ENCODE measurements at regions not wholly inside any gene's neighbourhood (a gene's known extent, or its start where the extent isn't known, plus 50 kb on each side); places are given as distances from the start of the nearest gene placed in this dataset.

DNA sequence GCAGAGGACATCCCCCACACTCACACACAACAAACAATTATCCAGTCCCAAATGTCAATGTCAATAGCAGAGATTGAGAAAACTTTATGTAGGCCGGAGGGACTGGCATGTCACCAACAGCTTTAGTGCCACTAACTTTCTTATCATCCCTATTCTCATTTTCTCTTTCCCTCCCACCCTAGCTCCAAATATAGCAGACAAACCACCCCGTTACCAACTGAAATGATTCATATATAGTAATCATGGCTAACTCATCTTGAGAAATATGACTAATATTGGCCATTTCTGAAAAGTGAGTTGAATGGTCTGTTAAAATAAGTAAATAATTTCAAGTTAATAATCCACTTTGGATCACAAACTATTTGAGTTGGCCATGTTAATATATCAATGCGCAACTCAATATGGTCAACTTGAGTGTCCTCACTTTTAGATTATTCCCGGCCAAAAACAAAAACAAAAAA, 242.1 kb upstream of the RND3 start:
- no peak for ATAC-seq
- no peak for TF ChIP-seq ZNF70 (CRISPR knock-in tag; IDR thresholded peaks at IDR 0.05)
- TF ChIP-seq TSHZ2 (CRISPR knock-in tag; IDR thresholded peaks at IDR 0.05) = no peak
- TF ChIP-seq, protein P1, sequence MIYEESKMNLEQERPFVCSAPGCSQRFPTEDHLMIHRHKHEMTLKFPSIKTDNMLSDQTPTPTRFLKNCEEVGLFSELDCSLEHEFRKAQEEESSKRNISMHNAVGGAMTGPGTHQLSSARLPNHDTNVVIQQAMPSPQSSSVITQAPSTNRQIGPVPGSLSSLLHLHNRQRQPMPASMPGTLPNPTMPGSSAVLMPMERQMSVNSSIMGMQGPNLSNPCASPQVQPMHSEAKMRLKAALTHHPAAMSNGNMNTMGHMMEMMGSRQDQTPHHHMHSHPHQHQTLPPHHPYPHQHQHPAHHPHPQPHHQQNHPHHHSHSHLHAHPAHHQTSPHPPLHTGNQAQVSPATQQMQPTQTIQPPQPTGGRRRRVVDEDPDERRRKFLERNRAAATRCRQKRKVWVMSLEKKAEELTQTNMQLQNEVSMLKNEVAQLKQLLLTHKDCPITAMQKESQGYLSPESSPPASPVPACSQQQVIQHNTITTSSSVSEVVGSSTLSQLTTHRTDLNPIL (CRISPR knock-in tag; IDR thresholded peaks at IDR 0.05; ENCODE audit: low read depth) = no peak
- TF ChIP-seq TCF4 (CRISPR knock-in tag; IDR thresholded peaks at IDR 0.05; ENCODE audit: borderline replicate concordance) = no peak
- TF ChIP-seq ZFP30 (CRISPR knock-in tag; IDR thresholded peaks at IDR 0.05) = no peak
- no peak for TF ChIP-seq CSDC2 (CRISPR knock-in tag; IDR thresholded peaks at IDR 0.05)
- no peak for TF ChIP-seq GLIS3 (CRISPR knock-in tag; IDR thresholded peaks at IDR 0.05)

DNA sequence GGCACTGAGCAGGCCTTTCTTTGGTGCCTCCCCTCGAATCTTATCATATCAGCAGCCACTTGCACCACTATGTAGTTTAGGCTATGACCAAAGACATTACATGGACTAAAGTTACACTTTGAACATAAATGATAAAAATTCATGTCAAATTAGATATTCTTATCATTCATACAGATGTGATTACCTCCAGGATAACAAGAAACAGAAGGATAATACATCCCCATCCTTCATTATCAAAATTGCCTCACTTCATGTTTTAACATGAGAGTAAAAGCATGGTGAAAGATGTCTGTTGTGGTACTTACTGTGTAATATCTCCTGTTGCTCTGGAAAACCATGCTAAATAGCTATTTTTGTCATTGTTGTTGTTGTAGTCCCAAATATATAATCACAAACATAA, 230.8 kb upstream of the RND3 start:
- ATAC-seq = no peak
- TF ChIP-seq TCF4 (CRISPR knock-in tag; IDR thresholded peaks at IDR 0.05; ENCODE audit: borderline replicate concordance) (peak; percentile 45; the same call in 1 of the 2 replicates), BACH2 (CRISPR knock-in tag; IDR thresholded peaks at IDR 0.05; ENCODE audit: borderline replicate concordance) (no peak)

DNA sequence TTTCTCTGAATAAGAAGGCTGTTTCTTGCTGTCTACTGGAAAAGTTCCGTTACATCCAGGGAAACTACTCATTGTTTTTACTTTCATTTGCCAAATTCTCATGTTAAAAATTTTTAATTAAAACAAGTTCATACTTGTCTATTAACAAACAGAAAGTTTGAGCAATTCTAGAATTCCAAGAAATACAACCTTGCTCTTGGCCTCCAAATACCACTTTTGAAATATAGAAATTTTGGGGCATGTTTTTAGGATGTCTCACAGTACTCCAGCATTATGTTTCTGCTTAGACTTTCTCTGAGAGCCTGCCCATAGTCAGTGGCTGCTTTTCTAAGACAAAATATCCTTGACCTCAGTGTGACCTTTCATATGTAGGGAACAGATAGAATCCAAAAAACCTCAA, 228.7 kb upstream of the RND3 start:
- TF ChIP-seq, protein P1 (CRISPR knock-in tag; IDR thresholded peaks at IDR 0.05; ENCODE audit: low read depth) = no peak
- TF ChIP-seq ZNF70 (CRISPR knock-in tag; IDR thresholded peaks at IDR 0.05) (no peak), CSDC2 (CRISPR knock-in tag; IDR thresholded peaks at IDR 0.05) (no peak), ZNF8 (CRISPR knock-in tag; IDR thresholded peaks at IDR 0.05) (no peak), CSRNP3 (CRISPR knock-in tag; IDR thresholded peaks at IDR 0.05) (no peak), BACH2 (CRISPR knock-in tag; IDR thresholded peaks at IDR 0.05; ENCODE audit: borderline replicate concordance) (no peak), TOX (CRISPR knock-in tag; IDR thresholded peaks at IDR 0.05; ENCODE audit: borderline replicate concordance) (no peak), SNAI2 (CRISPR knock-in tag; IDR thresholded peaks at IDR 0.05) (no peak), ZC3H10 (CRISPR knock-in tag; IDR thresholded peaks at IDR 0.05) (no peak), GLIS3 (CRISPR knock-in tag; IDR thresholded peaks at IDR 0.05) (no peak), ARNTL (CRISPR knock-in tag; IDR thresholded peaks at IDR 0.05; ENCODE audit: borderline replicate concordance, low read depth) (no peak), ZNF565 (CRISPR knock-in tag; conservative IDR thresholded peaks at IDR 0.05; ENCODE audit: low read depth) (no peak), PPARA (CRISPR knock-in tag; IDR thresholded peaks at IDR 0.05; ENCODE audit: borderline replicate concordance) (no peak), TCF4 (CRISPR knock-in tag; IDR thresholded peaks at IDR 0.05; ENCODE audit: borderline replicate concordance) (no peak), OSR1 (CRISPR knock-in tag; IDR thresholded peaks at IDR 0.05) (no peak), TSHZ2 (CRISPR knock-in tag; IDR thresholded peaks at IDR 0.05) (no peak), RARB (CRISPR knock-in tag; IDR thresholded peaks at IDR 0.05) (no peak)
- TF ChIP-seq, protein P2, sequence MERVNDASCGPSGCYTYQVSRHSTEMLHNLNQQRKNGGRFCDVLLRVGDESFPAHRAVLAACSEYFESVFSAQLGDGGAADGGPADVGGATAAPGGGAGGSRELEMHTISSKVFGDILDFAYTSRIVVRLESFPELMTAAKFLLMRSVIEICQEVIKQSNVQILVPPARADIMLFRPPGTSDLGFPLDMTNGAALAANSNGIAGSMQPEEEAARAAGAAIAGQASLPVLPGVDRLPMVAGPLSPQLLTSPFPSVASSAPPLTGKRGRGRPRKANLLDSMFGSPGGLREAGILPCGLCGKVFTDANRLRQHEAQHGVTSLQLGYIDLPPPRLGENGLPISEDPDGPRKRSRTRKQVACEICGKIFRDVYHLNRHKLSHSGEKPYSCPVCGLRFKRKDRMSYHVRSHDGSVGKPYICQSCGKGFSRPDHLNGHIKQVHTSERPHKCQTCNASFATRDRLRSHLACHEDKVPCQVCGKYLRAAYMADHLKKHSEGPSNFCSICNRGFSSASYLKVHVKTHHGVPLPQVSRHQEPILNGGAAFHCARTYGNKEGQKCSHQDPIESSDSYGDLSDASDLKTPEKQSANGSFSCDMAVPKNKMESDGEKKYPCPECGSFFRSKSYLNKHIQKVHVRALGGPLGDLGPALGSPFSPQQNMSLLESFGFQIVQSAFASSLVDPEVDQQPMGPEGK (CRISPR knock-in tag; IDR thresholded peaks at IDR 0.05; ENCODE audit: borderline replicate concordance) = no peak
- TF ChIP-seq, protein P3, sequence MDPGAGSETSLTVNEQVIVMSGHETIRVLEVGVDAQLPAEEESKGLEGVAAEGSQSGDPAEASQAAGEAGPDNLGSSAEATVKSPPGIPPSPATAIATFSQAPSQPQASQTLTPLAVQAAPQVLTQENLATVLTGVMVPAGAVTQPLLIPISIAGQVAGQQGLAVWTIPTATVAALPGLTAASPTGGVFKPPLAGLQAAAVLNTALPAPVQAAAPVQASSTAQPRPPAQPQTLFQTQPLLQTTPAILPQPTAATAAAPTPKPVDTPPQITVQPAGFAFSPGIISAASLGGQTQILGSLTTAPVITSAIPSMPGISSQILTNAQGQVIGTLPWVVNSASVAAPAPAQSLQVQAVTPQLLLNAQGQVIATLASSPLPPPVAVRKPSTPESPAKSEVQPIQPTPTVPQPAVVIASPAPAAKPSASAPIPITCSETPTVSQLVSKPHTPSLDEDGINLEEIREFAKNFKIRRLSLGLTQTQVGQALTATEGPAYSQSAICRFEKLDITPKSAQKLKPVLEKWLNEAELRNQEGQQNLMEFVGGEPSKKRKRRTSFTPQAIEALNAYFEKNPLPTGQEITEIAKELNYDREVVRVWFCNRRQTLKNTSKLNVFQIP (CRISPR knock-in tag; IDR thresholded peaks at IDR 0.05; ENCODE audit: borderline replicate concordance, low read depth) = no peak
- no peak for ATAC-seq
